ENCODE measurements at regions not wholly inside any gene's neighbourhood (a gene's known extent, or its start where the extent isn't known, plus 50 kb on each side); places are given as distances from the start of the nearest gene placed in this dataset.
A peak's percentile ranks its signal among the peaks of the same experiment; 100 is the strongest.

DNA sequence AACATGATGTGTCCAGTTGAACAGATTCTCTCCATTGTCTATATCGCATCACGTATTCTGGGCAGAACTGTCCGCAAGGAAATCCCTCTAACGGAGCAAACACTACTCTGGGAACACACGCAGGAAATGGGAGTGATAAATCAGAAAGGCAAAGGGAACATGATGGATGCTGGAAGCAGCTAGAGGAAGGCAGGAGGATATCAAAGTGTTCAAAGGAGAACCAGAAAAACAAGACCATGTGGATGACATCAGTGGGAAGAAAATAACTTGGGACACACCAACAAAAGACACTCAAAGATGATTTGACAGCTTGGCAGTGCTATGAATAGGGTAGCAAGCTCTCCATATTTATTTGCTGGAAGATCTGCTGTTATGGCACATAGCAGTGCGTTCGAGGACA lies 142.9 kb downstream of the PLK2 start:
- Histone ChIP-seq H3K4me3 (no peak overlapping the region), H3K27me3 (no peaks in the 10 kb centered on the region), H3K27ac (peak overlapping the region in 1 of 12 donors; percentile 10), H3K4me1 (peaks cover 0 to 7% (median 0%) of the 10 kb centered on the region in 12 donors), H3K9me3 (no peaks in the 10 kb centered on the region), H3K36me3 (no peaks in the 10 kb centered on the region)
- intact Hi-C loops (cut with DNase I) = no loop called here
- ATAC-seq (peak; percentile 63 to 88 (median 79)), DNase-seq (no peak)
- TF ChIP-seq, protein P1, sequence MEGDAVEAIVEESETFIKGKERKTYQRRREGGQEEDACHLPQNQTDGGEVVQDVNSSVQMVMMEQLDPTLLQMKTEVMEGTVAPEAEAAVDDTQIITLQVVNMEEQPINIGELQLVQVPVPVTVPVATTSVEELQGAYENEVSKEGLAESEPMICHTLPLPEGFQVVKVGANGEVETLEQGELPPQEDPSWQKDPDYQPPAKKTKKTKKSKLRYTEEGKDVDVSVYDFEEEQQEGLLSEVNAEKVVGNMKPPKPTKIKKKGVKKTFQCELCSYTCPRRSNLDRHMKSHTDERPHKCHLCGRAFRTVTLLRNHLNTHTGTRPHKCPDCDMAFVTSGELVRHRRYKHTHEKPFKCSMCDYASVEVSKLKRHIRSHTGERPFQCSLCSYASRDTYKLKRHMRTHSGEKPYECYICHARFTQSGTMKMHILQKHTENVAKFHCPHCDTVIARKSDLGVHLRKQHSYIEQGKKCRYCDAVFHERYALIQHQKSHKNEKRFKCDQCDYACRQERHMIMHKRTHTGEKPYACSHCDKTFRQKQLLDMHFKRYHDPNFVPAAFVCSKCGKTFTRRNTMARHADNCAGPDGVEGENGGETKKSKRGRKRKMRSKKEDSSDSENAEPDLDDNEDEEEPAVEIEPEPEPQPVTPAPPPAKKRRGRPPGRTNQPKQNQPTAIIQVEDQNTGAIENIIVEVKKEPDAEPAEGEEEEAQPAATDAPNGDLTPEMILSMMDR (IDR thresholded peaks at IDR 0.05) = no peak
- TF ChIP-seq POLR2A (IDR thresholded peaks at IDR 0.05) = no peak
- WGBS, 4 donors = 43 to 62% (median 51%) methylated on average over 7 of the region's 7 CpGs

DNA sequence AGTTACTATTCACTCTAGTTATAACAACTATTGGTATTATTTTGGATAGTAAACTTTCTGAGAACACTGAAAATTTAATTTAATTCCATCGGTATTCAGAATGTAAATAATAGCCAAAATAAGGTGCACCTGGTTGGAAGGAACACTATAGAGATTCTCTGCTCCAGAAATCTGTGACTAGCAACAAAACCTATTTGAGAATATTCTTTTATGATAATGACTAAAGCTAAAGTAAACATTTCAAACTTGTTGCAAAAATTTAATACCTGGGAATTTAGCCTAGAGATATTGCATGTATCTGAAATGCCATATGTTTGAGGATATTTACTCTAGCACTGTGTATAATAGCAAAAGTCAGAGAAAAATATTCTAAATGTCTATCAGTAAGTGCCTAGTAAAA lies 144.1 kb downstream of the PLK2 start:
- no peak for ATAC-seq

DNA sequence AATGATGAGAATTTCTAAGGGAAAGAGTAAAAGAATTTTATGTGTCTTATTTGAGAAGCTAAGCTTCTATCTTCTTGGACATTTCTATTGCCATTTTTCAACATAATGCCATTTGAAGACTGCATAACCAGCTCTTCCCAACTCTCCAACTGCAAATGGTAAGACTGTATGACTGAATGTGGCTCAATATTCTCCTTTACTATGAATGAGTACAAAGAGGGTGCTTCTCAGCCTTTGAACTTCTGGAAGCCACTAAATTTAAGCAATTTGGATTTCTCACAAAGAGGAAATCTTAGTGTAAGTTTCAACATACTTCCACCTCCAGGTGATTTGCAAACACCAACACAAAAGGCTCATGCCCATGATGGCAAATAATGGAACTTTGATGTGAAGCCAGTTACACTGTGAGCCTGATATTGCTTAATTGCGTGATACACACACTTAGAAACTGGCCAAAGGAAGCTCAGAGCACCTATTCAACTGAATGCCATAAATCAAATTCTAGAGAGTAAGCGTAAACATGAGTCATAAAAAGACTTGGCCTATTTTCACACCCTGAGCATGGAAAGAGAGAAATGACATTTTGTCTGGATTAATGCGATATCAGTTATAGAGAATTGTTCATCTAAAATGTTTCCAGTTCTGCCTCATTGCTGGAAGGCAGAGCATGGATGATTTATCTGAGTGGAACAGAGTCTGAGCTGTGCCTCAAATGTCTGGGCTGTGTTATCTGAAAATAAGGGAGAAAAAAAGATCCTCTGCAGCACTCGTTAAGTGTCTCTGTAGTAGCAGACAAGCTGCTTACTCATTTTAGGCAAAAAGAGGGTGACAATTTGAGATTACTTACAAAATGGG lies 145.3 kb downstream of the PLK2 start:
- WGBS, 4 donors = 82 to 95% (median 88%) methylated on average over 4 of the region's 4 CpGs
- Histone ChIP-seq H3K9me3 (no peaks in the 10 kb centered on the region), H3K4me1 (peaks cover 0 to 7% (median 0%) of the 10 kb centered on the region in 12 donors), H3K27me3 (no peaks in the 10 kb centered on the region), H3K27ac (no peak overlapping the region), H3K4me3 (no peak overlapping the region), H3K36me3 (no peaks in the 10 kb centered on the region)
- DNase-seq (no peak), ATAC-seq (no peak)
- intact Hi-C loops (cut with DNase I) = no loop called here
- TF ChIP-seq, protein P1 (IDR thresholded peaks at IDR 0.05) = no peak
- no peak for TF ChIP-seq POLR2A (IDR thresholded peaks at IDR 0.05)

More for the DNA sequence above, 144.1 kb downstream of the PLK2 start:
- H3K4me1 ChIP-seq = peaks cover 0 to 7% (median 0%) of the 10 kb centered on the region in 12 donors
- no peak overlapping the region for H3K4me3 ChIP-seq
- no peaks in the 10 kb centered on the region for H3K36me3 ChIP-seq
- intact Hi-C loops (cut with DNase I) = no loop called here
- no peaks in the 10 kb centered on the region for H3K27me3 ChIP-seq
- no peak for TF ChIP-seq POLR2A (IDR thresholded peaks at IDR 0.05)
- TF ChIP-seq, protein P1 (IDR thresholded peaks at IDR 0.05) = no peak
- 95 to 100% (median 98%) methylated on average over 1 of the region's 1 CpG for WGBS, 4 donors
- no peak overlapping the region for H3K27ac ChIP-seq
- H3K9me3 ChIP-seq = no peaks in the 10 kb centered on the region
- no peak for DNase-seq

DNA sequence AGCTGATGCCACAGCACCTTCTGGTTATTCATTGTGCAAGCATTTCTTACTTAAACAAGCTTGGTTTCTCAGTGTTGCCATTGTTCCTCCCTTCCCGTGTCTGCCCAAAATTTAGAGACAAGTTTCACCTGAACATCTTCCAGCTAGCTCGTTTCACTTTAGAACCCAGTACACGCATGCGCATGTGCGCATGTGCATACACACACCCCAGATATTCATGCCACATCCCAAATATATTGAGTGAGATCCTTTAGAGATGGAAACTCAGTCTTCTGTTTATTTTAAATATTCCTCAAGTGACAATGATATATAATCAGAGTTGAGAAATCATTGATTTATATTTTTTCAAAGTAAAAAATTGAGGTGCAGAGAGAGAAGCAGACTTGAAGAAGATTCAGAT lies 147.6 kb downstream of the PLK2 start:
- no peak for DNase-seq
- WGBS, 4 donors = 82 to 95% (median 91%) methylated on average over 5 of the region's 5 CpGs
- Histone ChIP-seq H3K4me1 (peaks cover 0 to 6% (median 0%) of the 10 kb centered on the region in 12 donors), H3K36me3 (no peaks in the 10 kb centered on the region), H3K27me3 (no peaks in the 10 kb centered on the region), H3K9me3 (peaks cover 0 to 4% (median 0%) of the 10 kb centered on the region in 12 donors), H3K27ac (no peak overlapping the region), H3K4me3 (no peak overlapping the region)
- ATAC-seq = no peak
- intact Hi-C loops (cut with DNase I) = no loop called here
- TF ChIP-seq, protein P1 (IDR thresholded peaks at IDR 0.05) = no peak
- no peak for TF ChIP-seq POLR2A (IDR thresholded peaks at IDR 0.05)
